Skin of body (tissue), 1 donor: ENCODE measurements at regions not wholly inside any gene's neighbourhood (a gene's known extent, or its start where the extent isn't known, plus 50 kb on each side); places are given as distances from the start of the nearest gene placed in this dataset. TPM values are rescaled to one million over a fixed set of nuclear protein-coding genes. Genes with fewer than 3 reads are reported as not detected.

Source experiments
- small RNA-seq: library from RNA; depleted of rRNA; stranded (forward); fragments of <200 nt; gene quantifications from one replicate; pipeline ENCODE3, GENCODE V24; 2014; ENCODE audit warnings: low replicate concordance

Small RNAs in the stretch of these regions (small RNA-seq; reads per million reads assigned to genes)
- not detected for gene AC010881.1
- gene AC018880.2: not detected
